GM23338 (cell line): ENCODE measurements at regions not wholly inside any gene's neighbourhood (a gene's known extent, or its start where the extent isn't known, plus 50 kb on each side); places are given as distances from the start of the nearest gene placed in this dataset.

ENCODE experiments used
- ATAC-seq: fragments of 200-7000 bp; cut with Tn5 transposase; 3 replicates; pipeline ENCODE4 v1.9.1; 2020
- DNase-seq: peaks from one replicate; pipeline ENCODE4 v3.0.0-alpha.2; 2015; ENCODE audit warnings: low spot score
- H2AFZ ChIP-seq: fragments of 200-600 bp; sonication (generic); 2 replicates; pipeline ENCODE4 v1.8.0; 2016; ENCODE audit warnings: antibody characterized with exemption, mild to moderate bottlenecking, moderate library complexity
- H3F3A ChIP-seq: fragments of 200-600 bp; sonication (generic); replicated peaks from 2 replicates; pipeline ENCODE4 v1.8.0; 2017; ENCODE audit warnings: antibody characterized with exemption, mixed run types, low read depth
- H3K27ac ChIP-seq: fragments of 200-600 bp; sonication (generic); 2 replicates; pipeline ENCODE4 v1.6.1; 2016; ENCODE audit warnings: low read depth
- H3K27me3 ChIP-seq: fragments of 200-600 bp; sonication (generic); 2 replicates; pipeline ENCODE4 v1.8.0; 2016; ENCODE audit warnings: mild to moderate bottlenecking, mixed run types, moderate library complexity; ENCODE audit not compliant: insufficient read depth
- H3K36me3 ChIP-seq: fragments of 200-600 bp; sonication (generic); 2 replicates; pipeline ENCODE4 v1.8.0; 2016; ENCODE audit warnings: mild to moderate bottlenecking; ENCODE audit not compliant: insufficient read depth
- H3K4me1 ChIP-seq: fragments of 200-600 bp; sonication (generic); 2 replicates; pipeline ENCODE4 v1.8.0; 2016; ENCODE audit warnings: mild to moderate bottlenecking, moderate library complexity; ENCODE audit not compliant: insufficient read depth
- H3K4me2 ChIP-seq: fragments of 200-600 bp; sonication (generic); 2 replicates; pipeline ENCODE4 v1.7.1; 2017; ENCODE audit warnings: mixed run types
- H3K4me3 ChIP-seq: fragments of 200-600 bp; sonication (generic); 2 replicates; pipeline ENCODE4 v1.6.1; 2016; ENCODE audit warnings: mixed run types
- H3K79me2 ChIP-seq: fragments of 200-600 bp; sonication (generic); replicated peaks from 2 replicates; pipeline ENCODE4 v1.8.0; 2017; ENCODE audit warnings: mild to moderate bottlenecking; ENCODE audit not compliant: insufficient read depth
- H3K9me2 ChIP-seq: fragments of 200-600 bp; sonication (generic); 2 replicates; pipeline ENCODE4 v1.8.0; 2017; ENCODE audit not compliant: insufficient read depth
- H4K20me1 ChIP-seq: fragments of 200-600 bp; sonication (generic); replicated peaks from 2 replicates; pipeline ENCODE4 v1.8.0; 2017; ENCODE audit warnings: mild to moderate bottlenecking; ENCODE audit not compliant: insufficient read depth
- H3K27ac Mint-ChIP-seq: 2 replicates; pipeline ENCODE4 v1.8.0; 2020; ENCODE audit warnings: inconsistent platforms, mild to moderate bottlenecking, moderate library complexity, mixed read lengths
- H3K27me3 Mint-ChIP-seq: 3 replicates; pipeline ENCODE4 v1.8.0; 2022; ENCODE audit warnings: low read depth, mild to moderate bottlenecking, moderate library complexity, mixed read lengths, inconsistent platforms; ENCODE audit not compliant: insufficient read depth, poor library complexity
- H3K36me3 Mint-ChIP-seq: 3 replicates; pipeline ENCODE4 v1.8.0; 2021; ENCODE audit warnings: low read depth, mild to moderate bottlenecking, inconsistent platforms, moderate library complexity, mixed read lengths
- H3K4me1 Mint-ChIP-seq: 3 replicates; pipeline ENCODE4 v1.8.0; 2020; ENCODE audit warnings: mild to moderate bottlenecking, inconsistent platforms, mixed read lengths
- H3K4me3 Mint-ChIP-seq: 3 replicates; pipeline ENCODE4 v1.8.0; 2021; ENCODE audit warnings: moderate library complexity, mild to moderate bottlenecking, inconsistent platforms, mixed read lengths
- H3K9me3 Mint-ChIP-seq: 3 replicates; pipeline ENCODE4 v1.8.0; 2020; ENCODE audit warnings: moderate library complexity, mild to moderate bottlenecking, inconsistent platforms, mixed read lengths
- CREB1 ChIP-seq: fragments of 250-450 bp; sonication (Bioruptor Pico); IDR thresholded peaks from 2 replicates; pipeline ENCODE4 v1.5.0; 2020; ENCODE audit warnings: low read depth, mild to moderate bottlenecking, moderate library complexity
- ETS1 ChIP-seq: IDR thresholded peaks from 2 replicates; pipeline ENCODE4 v1.6.1; 2016; ENCODE audit warnings: antibody characterized with exemption
- EZH2 ChIP-seq: fragments of 200-600 bp; sonication (generic); IDR thresholded peaks from one replicate; pipeline ENCODE4 v1.8.0; 2017; ENCODE audit warnings: antibody characterized with exemption, mild to moderate bottlenecking, low read depth; ENCODE audit not compliant: unreplicated experiment
- EZH2phosphoT487 ChIP-seq: fragments of 200-600 bp; sonication (generic); IDR thresholded peaks from one replicate; pipeline ENCODE4 v1.8.1; 2018; ENCODE audit warnings: antibody characterized with exemption; ENCODE audit not compliant: unreplicated experiment
- JUNB ChIP-seq: IDR thresholded peaks from one replicate; pipeline ENCODE4 v1.6.1; 2016; ENCODE audit warnings: antibody characterized with exemption; ENCODE audit not compliant: unreplicated experiment
- NANOG ChIP-seq: IDR thresholded peaks from 2 replicates; pipeline ENCODE4 v1.6.1; 2016; ENCODE audit warnings: antibody characterized with exemption, borderline replicate concordance
- POLR2AphosphoS5 ChIP-seq: IDR thresholded peaks from 2 replicates; pipeline ENCODE4 v1.6.1; 2016; ENCODE audit warnings: antibody characterized with exemption, low read depth
- STAT1 ChIP-seq: IDR thresholded peaks from one replicate; pipeline ENCODE4 v1.6.1; 2016; ENCODE audit warnings: antibody characterized with exemption; ENCODE audit not compliant: unreplicated experiment
- ZNF114 ChIP-seq: fragments of 250-450 bp; sonication (Bioruptor Pico); IDR thresholded peaks from 2 replicates; pipeline ENCODE4 v1.5.0; 2020; ENCODE audit warnings: mild to moderate bottlenecking, moderate library complexity
- ZNF331 ChIP-seq: fragments of 250-450 bp; sonication (Bioruptor Pico); IDR thresholded peaks from 2 replicates; pipeline ENCODE4 v1.5.0; 2020; ENCODE audit warnings: low read depth, mild to moderate bottlenecking, moderate library complexity
- ZNF462 ChIP-seq: fragments of 250-450 bp; sonication (Bioruptor Pico); IDR thresholded peaks from 2 replicates; pipeline ENCODE4 v1.5.0; 2020; ENCODE audit warnings: mild to moderate bottlenecking, moderate library complexity
- TF ChIP-seq, protein P1 (sequence below), 2 experiments: fragments of 200-600 bp in 1 of 2; sonication (generic) in 1 of 2; conservative IDR thresholded peaks; 2 replicates each; pipeline versions ENCODE4 v1.5.1 to v1.6.1; 2016 to 2017; ENCODE audit warnings: antibody characterized with exemption in 2 of 2, low read depth in 2 of 2, mild to moderate bottlenecking in 2 of 2, moderate library complexity in 1 of 2

DNA sequence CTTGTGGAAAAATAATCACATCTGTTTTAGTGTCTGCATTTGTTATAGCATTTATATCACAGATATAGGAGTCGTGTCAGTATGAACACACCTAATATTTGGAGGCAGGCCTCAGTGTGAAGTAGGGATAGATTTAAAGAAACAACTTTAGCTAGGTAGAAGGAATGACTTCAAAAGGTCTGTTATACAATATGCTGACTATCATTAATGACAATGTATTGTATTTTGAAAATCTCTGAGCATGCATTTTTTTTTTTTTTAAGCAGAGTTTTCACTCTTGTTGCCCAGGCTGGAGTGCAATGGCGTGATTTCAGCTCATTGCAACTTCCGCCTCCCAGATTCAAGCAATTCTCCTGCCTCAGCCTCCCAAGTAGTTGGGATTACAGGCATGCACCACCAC lies 248.3 kb downstream of the EN1 start:
- TF ChIP-seq EZH2: no peak
- no peak for TF ChIP-seq JUNB
- no peak for TF ChIP-seq ZNF331
- Histone ChIP-seq H3K9me2 (peaks cover 11% of the 10 kb centered on the region), H3K4me2 (no peak overlapping the region), H3F3A (no peaks in the 10 kb centered on the region), H3K79me2 (no peaks in the 10 kb centered on the region), H3K27ac (no peak overlapping the region), H3K36me3 (0 out of 2 replicates have a peak, but pooled peaks cover 2% of the 10 kb centered on the region), H4K20me1 (no peaks in the 10 kb centered on the region), H2AFZ (no peak overlapping the region), H3K4me1 (no peaks in the 10 kb centered on the region), H3K27me3 (no peaks in the 10 kb centered on the region), H3K4me3 (no peak overlapping the region)
- H3K27ac Mint-ChIP-seq: no peak overlapping the region
- H3K4me3 Mint-ChIP-seq: no peak overlapping the region
- no peaks in the 10 kb centered on the region; the same call in 2 of the 3 replicates for H3K4me1 Mint-ChIP-seq
- ATAC-seq (no peak), DNase-seq (no peak)
- H3K9me3 Mint-ChIP-seq: peaks cover 44% of the 10 kb centered on the region
- peaks cover 3% of the 10 kb centered on the region for H3K27me3 Mint-ChIP-seq
- H3K36me3 Mint-ChIP-seq: peaks cover 22% of the 10 kb centered on the region; the same call in 1 of the 3 replicates

GRCh38 chr2:118596620-118597019 lies 250.8 kb downstream of the EN1 start:
- Mint-ChIP-seq H3K9me3 (peaks cover 41% of the 10 kb centered on the region), H3K27me3 (peaks cover 1% of the 10 kb centered on the region), H3K4me1 (no peaks in the 10 kb centered on the region), H3K27ac (no peak overlapping the region), H3K4me3 (no peak overlapping the region), H3K36me3 (peaks cover 19% of the 10 kb centered on the region; the same call in 1 of the 3 replicates)
- Histone ChIP-seq H4K20me1 (no peaks in the 10 kb centered on the region), H3K79me2 (no peaks in the 10 kb centered on the region), H3K27ac (no peak overlapping the region), H3F3A (no peaks in the 10 kb centered on the region), H3K9me2 (peaks cover 4% of the 10 kb centered on the region), H3K27me3 (no peaks in the 10 kb centered on the region), H3K36me3 (0 out of 2 replicates have a peak, but pooled peaks cover 2% of the 10 kb centered on the region), H2AFZ (no peak overlapping the region), H3K4me2 (no peak overlapping the region), H3K4me1 (no peaks in the 10 kb centered on the region), H3K4me3 (no peak overlapping the region)
- DNase-seq: no peak
- no peak for ATAC-seq
- no peak for TF ChIP-seq STAT1
- TF ChIP-seq ZNF331: no peak
- no peak for TF ChIP-seq ETS1
- no peak for TF ChIP-seq EZH2phosphoT487
- no peak for TF ChIP-seq CREB1 (CRISPR knock-in tag)
- TF ChIP-seq, protein P1, sequence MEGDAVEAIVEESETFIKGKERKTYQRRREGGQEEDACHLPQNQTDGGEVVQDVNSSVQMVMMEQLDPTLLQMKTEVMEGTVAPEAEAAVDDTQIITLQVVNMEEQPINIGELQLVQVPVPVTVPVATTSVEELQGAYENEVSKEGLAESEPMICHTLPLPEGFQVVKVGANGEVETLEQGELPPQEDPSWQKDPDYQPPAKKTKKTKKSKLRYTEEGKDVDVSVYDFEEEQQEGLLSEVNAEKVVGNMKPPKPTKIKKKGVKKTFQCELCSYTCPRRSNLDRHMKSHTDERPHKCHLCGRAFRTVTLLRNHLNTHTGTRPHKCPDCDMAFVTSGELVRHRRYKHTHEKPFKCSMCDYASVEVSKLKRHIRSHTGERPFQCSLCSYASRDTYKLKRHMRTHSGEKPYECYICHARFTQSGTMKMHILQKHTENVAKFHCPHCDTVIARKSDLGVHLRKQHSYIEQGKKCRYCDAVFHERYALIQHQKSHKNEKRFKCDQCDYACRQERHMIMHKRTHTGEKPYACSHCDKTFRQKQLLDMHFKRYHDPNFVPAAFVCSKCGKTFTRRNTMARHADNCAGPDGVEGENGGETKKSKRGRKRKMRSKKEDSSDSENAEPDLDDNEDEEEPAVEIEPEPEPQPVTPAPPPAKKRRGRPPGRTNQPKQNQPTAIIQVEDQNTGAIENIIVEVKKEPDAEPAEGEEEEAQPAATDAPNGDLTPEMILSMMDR (conservative IDR thresholded peaks at IDR 0.05; ENCODE audit: low read depth in 2 of 2): no peak
- TF ChIP-seq ZNF462: no peak
- TF ChIP-seq EZH2: no peak
- TF ChIP-seq POLR2AphosphoS5: no peak
- no peak for TF ChIP-seq NANOG
- no peak for TF ChIP-seq ZNF114 (CRISPR knock-in tag)
- no peak for TF ChIP-seq JUNB
